ENCODE measurements at regions not wholly inside any gene's neighbourhood (a gene's known extent, or its start where the extent isn't known, plus 50 kb on each side); places are given as distances from the start of the nearest gene placed in this dataset.

GRCh38 chr12:116629480-116629879 lies 70.3 kb downstream of the MAP1LC3B2 start:
- no peak for DNase-seq
- Mint-ChIP-seq H3K27ac (no peak overlapping the region), H3K9me3 (no peaks in the 10 kb centered on the region), H3K27me3 (ENCODE audit: low read depth) (no peaks in the 10 kb centered on the region; the same call in 1 of the 2 replicates), H3K36me3 (ENCODE audit: insufficient read depth in 1 of 3, low read depth in 3 of 3) (no peaks in the 10 kb centered on the region), H3K4me1 (peaks cover 15 to 25% of the 10 kb centered on the region in 2 experiments), H3K4me3 (no peak overlapping the region)
- no peaks in the 10 kb centered on the region for H3K79me2 ChIP-seq (ENCODE audit: insufficient read depth, low read length)
- H3K9ac ChIP-seq (ENCODE audit: extremely low read depth, insufficient read length, low read length) = no peak overlapping the region
- no peak overlapping the region for H3K18ac ChIP-seq (ENCODE audit: insufficient read length, low read depth, low read length)
- H3K9me3 ChIP-seq (ENCODE audit: control insufficient read depth, low read depth, low read length) = no peaks in the 10 kb centered on the region
- WGBS (ENCODE audit: extremely low coverage, insufficient read length, low lambda C conversion rate) = no CpG with 5 or more reads among the region's 10 CpGs
- no peaks in the 10 kb centered on the region; the same call in 1 of the 2 replicates for H3K4me1 ChIP-seq (ENCODE audit: insufficient read depth, low read length)
- H2BK15ac ChIP-seq (ENCODE audit: low read depth, low read length) = no peak overlapping the region
- no peak overlapping the region for H2BK5ac ChIP-seq (ENCODE audit: insufficient read length, low read length)
- H2BK120ac ChIP-seq (ENCODE audit: low read depth, low read length, poor library complexity, severe bottlenecking) = no peak overlapping the region
- no peak overlapping the region for H3K4ac ChIP-seq (ENCODE audit: low read depth, low read length)
- no peak overlapping the region for H3K56ac ChIP-seq (ENCODE audit: insufficient read length, low read depth, low read length)
- H3K4me2 ChIP-seq (ENCODE audit: insufficient read depth, insufficient read length, low read length) = no peak overlapping the region
- no peak for TF ChIP-seq CTCF (conservative IDR thresholded peaks at IDR 0.05)
- no peak overlapping the region for H3K27ac ChIP-seq (ENCODE audit: insufficient read length, low read depth, low read length)
- H2AK5ac ChIP-seq (ENCODE audit: insufficient read length, low read length) = no peak overlapping the region
- no peaks in the 10 kb centered on the region for H3K27me3 ChIP-seq (ENCODE audit: insufficient read depth, low read length)
- no peak overlapping the region for H3K14ac ChIP-seq (ENCODE audit: insufficient read depth, low read length)
- no peaks in the 10 kb centered on the region for H4K20me1 ChIP-seq (ENCODE audit: control insufficient read depth, insufficient read depth, insufficient read length)
- no peak overlapping the region for H2BK12ac ChIP-seq (ENCODE audit: insufficient read length, low read depth, low read length)
- H3K23ac ChIP-seq (ENCODE audit: insufficient read length, low read depth, low read length) = no peak overlapping the region
- no peak overlapping the region for H2AFZ ChIP-seq (ENCODE audit: low read length)
- H3K79me1 ChIP-seq (ENCODE audit: insufficient read depth, low read depth, low read length, poor library complexity, severe bottlenecking) = no peaks in the 10 kb centered on the region
- no peak overlapping the region for H3T11ph ChIP-seq (ENCODE audit: low read length)
- H2BK20ac ChIP-seq (ENCODE audit: low read depth, low read length, poor library complexity, severe bottlenecking) = no peak overlapping the region
- H4K91ac ChIP-seq (ENCODE audit: insufficient read length, low read depth, low read length) = no peak overlapping the region
- no peak overlapping the region for H4K8ac ChIP-seq (replicated peaks; ENCODE audit: insufficient read length, low read depth, low read length)
- no peaks in the 10 kb centered on the region for H3K23me2 ChIP-seq (ENCODE audit: insufficient read length, low read depth, low read length, poor library complexity, severe bottlenecking)
- H4K5ac ChIP-seq (ENCODE audit: insufficient read length, low read depth, low read length) = no peak overlapping the region

All from H9 (cell line).